ENCODE measurements at regions not wholly inside any gene's neighbourhood (a gene's known extent, or its start where the extent isn't known, plus 50 kb on each side); places are given as distances from the start of the nearest gene placed in this dataset.

GRCh38 chr14:99006276-99006675 is 265.7 kb downstream of the BCL11B start:
- TF ChIP-seq YY1 (IDR thresholded peaks at IDR 0.05; ENCODE audit: insufficient read depth, insufficient read length) (no peak), SUZ12 (IDR thresholded peaks at IDR 0.05; ENCODE audit: extremely low read depth, insufficient read depth, insufficient read length) (no peak), ZNF274 (IDR thresholded peaks at IDR 0.05; ENCODE audit: low read depth, low read length) (no peak)
- no peak for DNase-seq (ENCODE audit: low read depth, low spot score)
- Histone ChIP-seq H3K27me3 (ENCODE audit: insufficient read depth, insufficient read length) (no peaks in the 10 kb centered on the region), H3K9ac (ENCODE audit: insufficient read length, low read depth) (no peak overlapping the region), H3K9me3 (ENCODE audit: insufficient read depth, low read length) (no peaks in the 10 kb centered on the region), H3K4me1 (ENCODE audit: insufficient read depth, insufficient read length) (no peaks in the 10 kb centered on the region), H3K4me3 (ENCODE audit: insufficient read length, low read depth) (no peak overlapping the region), H3K36me3 (ENCODE audit: insufficient read depth, insufficient read length, low read length) (no peaks in the 10 kb centered on the region)

- Histone ChIP-seq H3K27me3 (ENCODE audit: insufficient read depth, insufficient read length) (no peaks in the 10 kb centered on the region), H3K4me3 (ENCODE audit: insufficient read length, low read depth) (no peak overlapping the region), H3K36me3 (ENCODE audit: insufficient read depth, insufficient read length, low read length) (no peaks in the 10 kb centered on the region), H3K4me1 (ENCODE audit: insufficient read depth, insufficient read length) (no peaks in the 10 kb centered on the region), H3K9ac (ENCODE audit: insufficient read length, low read depth) (no peak overlapping the region), H3K9me3 (ENCODE audit: insufficient read depth, low read length) (no peaks in the 10 kb centered on the region)
- TF ChIP-seq SUZ12 (IDR thresholded peaks at IDR 0.05; ENCODE audit: extremely low read depth, insufficient read depth, insufficient read length), result no peak
- no peak for TF ChIP-seq ZNF274 (IDR thresholded peaks at IDR 0.05; ENCODE audit: low read depth, low read length)
- no peak for TF ChIP-seq YY1 (IDR thresholded peaks at IDR 0.05; ENCODE audit: insufficient read depth, insufficient read length)
- no peak for DNase-seq (ENCODE audit: low read depth, low spot score)
These were observed 264.2 kb downstream of the BCL11B start for GRCh38 chr14:99007795-99008194.

GRCh38 chr14:99009871-99010270 is 262.1 kb downstream of the BCL11B start:
- H3K36me3 ChIP-seq (ENCODE audit: insufficient read depth, insufficient read length, low read length), result no peaks in the 10 kb centered on the region
- no peaks in the 10 kb centered on the region for H3K4me1 ChIP-seq (ENCODE audit: insufficient read depth, insufficient read length)
- no peak overlapping the region for H3K4me3 ChIP-seq (ENCODE audit: insufficient read length, low read depth)
- H3K9me3 ChIP-seq (ENCODE audit: insufficient read depth, low read length), result no peaks in the 10 kb centered on the region
- H3K27me3 ChIP-seq (ENCODE audit: insufficient read depth, insufficient read length), result no peaks in the 10 kb centered on the region
- no peak for DNase-seq (ENCODE audit: low read depth, low spot score)
- no peak for TF ChIP-seq ZNF274 (IDR thresholded peaks at IDR 0.05; ENCODE audit: low read depth, low read length)
- no peak for TF ChIP-seq SUZ12 (IDR thresholded peaks at IDR 0.05; ENCODE audit: extremely low read depth, insufficient read depth, insufficient read length)
- no peak for TF ChIP-seq YY1 (IDR thresholded peaks at IDR 0.05; ENCODE audit: insufficient read depth, insufficient read length)
- H3K9ac ChIP-seq (ENCODE audit: insufficient read length, low read depth), result no peak overlapping the region

- Histone ChIP-seq H3K9me3 (ENCODE audit: insufficient read depth, low read length) (no peaks in the 10 kb centered on the region), H3K4me1 (ENCODE audit: insufficient read depth, insufficient read length) (no peaks in the 10 kb centered on the region), H3K27me3 (ENCODE audit: insufficient read depth, insufficient read length) (no peaks in the 10 kb centered on the region), H3K9ac (ENCODE audit: insufficient read length, low read depth) (no peak overlapping the region), H3K4me3 (ENCODE audit: insufficient read length, low read depth) (no peak overlapping the region), H3K36me3 (ENCODE audit: insufficient read depth, insufficient read length, low read length) (no peaks in the 10 kb centered on the region)
- TF ChIP-seq SUZ12 (IDR thresholded peaks at IDR 0.05; ENCODE audit: extremely low read depth, insufficient read depth, insufficient read length), result no peak
- TF ChIP-seq ZNF274 (IDR thresholded peaks at IDR 0.05; ENCODE audit: low read depth, low read length), result no peak
- TF ChIP-seq YY1 (IDR thresholded peaks at IDR 0.05; ENCODE audit: insufficient read depth, insufficient read length), result no peak
- DNase-seq (ENCODE audit: low read depth, low spot score), result no peak
These were observed 260.6 kb downstream of the BCL11B start for GRCh38 chr14:99011385-99011784.

- Histone ChIP-seq H3K4me1 (ENCODE audit: insufficient read depth, insufficient read length) (no peaks in the 10 kb centered on the region), H3K27me3 (ENCODE audit: insufficient read depth, insufficient read length) (no peaks in the 10 kb centered on the region), H3K4me3 (ENCODE audit: insufficient read length, low read depth) (no peak overlapping the region), H3K9me3 (ENCODE audit: insufficient read depth, low read length) (no peaks in the 10 kb centered on the region), H3K9ac (ENCODE audit: insufficient read length, low read depth) (no peak overlapping the region), H3K36me3 (ENCODE audit: insufficient read depth, insufficient read length, low read length) (no peaks in the 10 kb centered on the region)
- DNase-seq (ENCODE audit: low read depth, low spot score), result no peak
- no peak for TF ChIP-seq SUZ12 (IDR thresholded peaks at IDR 0.05; ENCODE audit: extremely low read depth, insufficient read depth, insufficient read length)
- no peak for TF ChIP-seq YY1 (IDR thresholded peaks at IDR 0.05; ENCODE audit: insufficient read depth, insufficient read length)
- no peak for TF ChIP-seq ZNF274 (IDR thresholded peaks at IDR 0.05; ENCODE audit: low read depth, low read length)
These were observed 259.3 kb downstream of the BCL11B start for GRCh38 chr14:99012703-99013102.

GRCh38 chr14:99015833-99016232 is 256.2 kb downstream of the BCL11B start:
- H3K4me3 ChIP-seq (ENCODE audit: insufficient read length, low read depth), result no peak overlapping the region
- peaks cover 11% of the 10 kb centered on the region; the same call in 1 of the 2 replicates for H3K9me3 ChIP-seq (ENCODE audit: insufficient read depth, low read length)
- H3K4me1 ChIP-seq (ENCODE audit: insufficient read depth, insufficient read length), result no peaks in the 10 kb centered on the region
- H3K9ac ChIP-seq (ENCODE audit: insufficient read length, low read depth), result no peak overlapping the region
- no peaks in the 10 kb centered on the region for H3K36me3 ChIP-seq (ENCODE audit: insufficient read depth, insufficient read length, low read length)
- H3K27me3 ChIP-seq (ENCODE audit: insufficient read depth, insufficient read length), result no peaks in the 10 kb centered on the region
- TF ChIP-seq ZNF274 (IDR thresholded peaks at IDR 0.05; ENCODE audit: low read depth, low read length) (no peak), SUZ12 (IDR thresholded peaks at IDR 0.05; ENCODE audit: extremely low read depth, insufficient read depth, insufficient read length) (no peak), YY1 (IDR thresholded peaks at IDR 0.05; ENCODE audit: insufficient read depth, insufficient read length) (no peak)
- no peak for DNase-seq (ENCODE audit: low read depth, low spot score)

GRCh38 chr14:99023371-99023770 is 248.6 kb downstream of the BCL11B start:
- Histone ChIP-seq H3K9me3 (ENCODE audit: insufficient read depth, low read length) (peaks cover 10% of the 10 kb centered on the region; the same call in 1 of the 2 replicates), H3K27me3 (ENCODE audit: insufficient read depth, insufficient read length) (no peaks in the 10 kb centered on the region), H3K4me3 (ENCODE audit: insufficient read length, low read depth) (no peak overlapping the region), H3K4me1 (ENCODE audit: insufficient read depth, insufficient read length) (no peaks in the 10 kb centered on the region), H3K9ac (ENCODE audit: insufficient read length, low read depth) (no peak overlapping the region), H3K36me3 (ENCODE audit: insufficient read depth, insufficient read length, low read length) (no peaks in the 10 kb centered on the region)
- DNase-seq (ENCODE audit: low read depth, low spot score), result no peak
- TF ChIP-seq YY1 (IDR thresholded peaks at IDR 0.05; ENCODE audit: insufficient read depth, insufficient read length) (no peak), ZNF274 (IDR thresholded peaks at IDR 0.05; ENCODE audit: low read depth, low read length) (no peak), SUZ12 (IDR thresholded peaks at IDR 0.05; ENCODE audit: extremely low read depth, insufficient read depth, insufficient read length) (no peak)
